Right kidney (tissue), 1 donor: ENCODE measurements at regions not wholly inside any gene's neighbourhood (a gene's known extent, or its start where the extent isn't known, plus 50 kb on each side); places are given as distances from the start of the nearest gene placed in this dataset.
"Not testable (repeated sequence)": the region's sequence is repeated elsewhere in the genome, so short reads cannot be mapped to it uniquely, and the experiment has no call there.

ENCODE experiments used
- DNase-seq: peaks from one replicate; pipeline ENCODE4 v3.0.0-alpha.2; 2016

DNA sequence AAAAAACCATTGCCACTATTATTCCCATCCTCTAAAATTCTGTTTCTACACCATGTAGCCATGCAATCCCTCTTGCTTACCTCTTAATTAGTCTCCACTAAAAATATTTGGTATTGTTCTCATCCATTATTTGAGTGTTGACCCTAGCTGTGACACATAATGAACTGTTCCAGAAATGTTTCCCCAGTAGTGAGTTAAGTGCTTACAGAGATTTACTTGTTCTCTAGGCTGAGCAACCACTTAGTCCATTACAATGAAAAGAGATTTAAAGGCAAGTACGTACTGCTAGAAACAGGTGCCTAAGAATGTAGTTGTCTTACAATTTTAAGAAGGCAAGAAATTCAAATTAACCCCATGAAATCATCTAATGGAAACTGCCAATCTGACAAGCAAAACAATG, 112.7 kb upstream of the PTPN13 start:
- no peak for DNase-seq

DNA sequence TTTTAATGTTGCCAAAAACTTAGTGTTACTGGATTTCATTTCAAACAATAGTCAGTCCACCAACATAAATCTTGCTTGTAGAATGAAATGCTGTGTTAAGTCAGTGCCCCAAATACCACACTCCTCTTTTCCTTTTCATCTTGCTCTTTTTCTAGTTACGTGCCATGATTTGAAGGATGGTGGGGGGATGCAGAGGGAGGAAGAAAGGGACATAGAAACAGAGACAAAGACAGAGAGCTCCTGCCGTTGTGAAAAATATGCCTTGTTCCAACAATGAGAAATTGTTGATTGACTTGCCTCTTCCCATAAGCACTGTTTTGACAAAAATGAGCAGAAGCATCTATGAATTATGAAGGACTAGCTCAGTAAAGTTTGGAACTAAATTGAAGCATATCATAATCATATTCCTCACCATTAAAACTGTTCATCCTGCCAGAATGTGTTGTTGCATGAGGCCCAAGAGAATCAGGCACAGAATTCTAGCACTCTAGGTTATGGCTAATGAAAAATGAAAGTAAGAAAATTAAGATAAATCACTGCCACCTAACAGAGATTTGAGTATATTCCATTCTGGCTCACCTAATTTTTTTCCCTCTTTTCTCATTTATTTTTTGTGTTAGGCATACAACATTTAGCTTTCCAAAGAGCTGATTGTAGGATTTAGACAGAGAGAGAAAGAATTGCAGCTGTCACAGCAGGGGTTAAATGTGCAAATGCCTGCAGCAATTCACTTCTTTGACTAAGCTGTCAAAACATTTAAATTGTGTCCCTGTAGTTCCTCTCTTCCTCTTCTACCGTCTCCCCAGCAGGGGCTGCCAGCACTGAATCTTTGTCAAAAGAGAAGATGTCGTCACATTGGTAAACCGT, 111.6 kb upstream of the PTPN13 start:
- no peak for DNase-seq

DNA sequence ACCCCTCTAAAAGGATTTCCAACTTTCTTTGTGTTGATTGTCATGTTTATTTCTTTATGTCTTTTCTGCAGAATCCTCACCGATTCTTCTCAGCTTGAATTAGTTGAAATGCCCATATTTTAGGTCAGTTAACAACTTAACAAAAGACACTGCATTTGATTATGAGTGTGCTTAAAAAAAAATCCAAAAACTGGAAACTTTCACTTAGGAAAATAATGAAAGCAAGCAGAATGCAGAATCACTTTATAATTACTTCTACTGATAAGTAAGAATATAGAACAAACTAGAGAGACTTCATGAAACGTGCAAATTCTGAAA, 111.0 kb upstream of the PTPN13 start:
- no peak for DNase-seq

DNA sequence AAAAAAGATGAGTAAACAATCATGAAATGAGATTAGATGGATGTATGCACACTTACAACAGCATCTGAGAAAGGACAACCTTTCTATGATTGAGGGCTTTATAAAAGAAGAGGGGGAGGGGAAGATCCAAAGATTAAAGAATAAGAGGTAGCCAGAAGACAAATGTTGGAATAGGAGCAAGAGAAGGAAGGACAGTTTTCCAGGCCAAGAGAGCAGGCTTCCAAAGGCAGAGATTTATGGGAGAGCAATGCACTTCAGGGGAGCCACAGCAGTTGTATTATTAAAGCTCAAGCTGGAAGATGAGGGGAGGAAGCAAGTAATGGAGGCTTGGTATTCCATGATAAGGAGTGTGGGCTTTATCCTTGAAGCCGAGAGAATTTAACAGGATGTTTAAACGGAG, 110.3 kb upstream of the PTPN13 start:
- DNase-seq = no peak

DNA sequence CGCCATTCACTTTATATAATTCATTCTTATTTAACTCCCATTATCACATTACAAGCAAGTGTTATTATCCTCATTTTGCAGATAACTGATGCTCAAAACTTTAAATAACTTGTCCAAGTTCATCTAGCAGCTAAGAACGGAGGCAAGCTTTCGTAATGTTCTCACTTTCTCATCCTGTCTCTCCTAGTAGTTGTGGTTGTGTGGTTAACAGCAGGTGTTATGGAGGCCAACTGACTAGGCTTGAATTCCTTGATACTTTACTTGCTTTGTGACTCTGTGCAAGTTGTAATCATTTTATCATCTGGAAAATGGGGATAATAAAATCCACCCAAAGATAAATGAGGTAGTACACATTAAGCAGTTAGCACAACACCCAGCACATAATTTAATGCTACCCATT, 109.9 kb upstream of the PTPN13 start:
- DNase-seq = no peak

DNA sequence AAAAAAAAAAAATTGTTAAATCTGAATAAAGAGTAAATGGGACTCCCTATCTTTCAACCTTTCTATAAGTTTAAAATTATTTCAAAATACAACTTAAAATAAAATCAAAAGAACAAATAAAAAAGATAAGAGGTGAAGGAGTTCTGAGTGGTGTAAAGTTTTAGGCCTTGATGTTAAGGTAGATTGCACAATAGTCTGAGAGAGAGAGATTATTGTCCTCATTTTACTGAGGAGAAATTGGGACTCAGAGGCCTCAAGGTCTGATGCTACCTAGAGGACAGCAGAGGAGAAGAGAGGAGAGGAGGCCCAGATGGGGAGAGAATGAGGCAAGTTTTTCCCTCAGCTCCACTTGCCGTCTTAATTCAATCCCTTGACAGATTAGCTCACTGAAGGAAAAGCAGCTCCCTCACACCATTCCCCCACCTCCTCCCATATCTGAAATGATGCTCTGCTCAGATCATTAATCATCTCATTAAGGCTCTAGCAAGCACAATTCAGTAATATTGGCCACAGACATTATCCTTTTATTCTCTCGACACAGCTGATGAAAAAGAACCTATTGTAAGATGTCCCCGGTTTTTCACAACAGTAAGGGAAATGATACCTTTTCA, 106.3 kb upstream of the PTPN13 start:
- DNase-seq = no peak

DNA sequence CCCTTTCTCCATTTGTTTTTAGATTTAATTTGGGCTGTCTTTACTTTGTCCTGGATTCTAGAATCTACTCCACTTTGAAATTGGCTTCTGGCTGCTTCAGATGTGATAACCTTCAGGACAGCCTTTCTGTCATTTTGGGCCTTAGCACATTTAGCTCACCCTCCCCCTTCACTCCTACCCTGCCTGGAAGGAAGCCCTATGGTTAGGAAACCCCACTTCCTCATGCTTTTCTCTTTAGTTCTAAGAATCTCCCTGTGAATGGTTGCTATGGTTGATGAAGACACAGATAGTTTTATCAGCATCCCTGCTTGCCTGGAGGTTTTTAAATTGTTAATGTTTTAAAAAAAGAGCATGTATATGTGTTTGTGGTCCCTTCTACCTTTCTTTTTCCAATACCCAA, 100.7 kb upstream of the PTPN13 start:
- no peak for DNase-seq

DNA sequence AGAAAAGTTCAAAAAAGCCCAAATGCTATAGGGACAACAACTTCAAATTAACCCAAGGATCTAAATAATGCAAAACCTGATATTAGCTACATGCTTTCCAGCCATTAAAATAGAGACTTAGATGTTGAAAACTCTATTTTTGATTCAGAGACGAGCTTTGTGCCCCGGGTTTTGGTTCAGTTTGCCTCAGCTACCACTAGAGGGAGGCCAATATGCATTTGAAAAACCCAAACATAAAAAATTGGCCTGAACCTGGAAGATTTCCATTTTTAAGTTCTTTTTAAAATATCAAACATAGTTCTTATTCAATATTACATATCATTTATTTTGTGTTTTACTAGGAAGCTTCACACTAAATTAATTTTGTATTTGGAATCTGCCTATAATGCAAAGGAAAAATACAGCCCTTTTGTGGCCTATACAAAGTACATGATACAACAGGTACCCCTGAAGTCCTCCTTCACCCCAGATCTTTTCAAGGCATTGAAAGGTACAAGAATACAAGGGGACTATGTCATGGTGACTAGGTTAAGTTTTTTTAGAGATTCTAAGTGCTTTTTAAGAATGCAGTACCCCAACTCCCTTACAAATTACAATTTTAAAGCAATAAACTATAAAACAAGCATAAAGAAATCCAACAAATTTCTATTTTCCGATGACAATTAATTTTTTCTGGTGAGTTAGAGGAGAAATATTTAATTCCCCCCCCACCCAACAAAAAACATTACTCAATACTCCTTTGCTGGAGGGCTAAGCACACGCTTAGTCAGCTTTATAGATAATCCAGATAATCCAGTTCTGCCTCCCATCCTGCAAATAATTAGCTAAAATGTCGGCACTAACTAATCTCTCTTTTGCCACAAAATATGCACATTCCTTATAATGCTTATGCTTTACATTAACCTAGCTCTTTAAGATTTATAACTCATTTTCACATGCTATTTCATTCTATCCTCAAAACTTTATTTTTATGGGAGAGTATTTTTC, 97.7 kb upstream of the PTPN13 start:
- DNase-seq = no peak

DNA sequence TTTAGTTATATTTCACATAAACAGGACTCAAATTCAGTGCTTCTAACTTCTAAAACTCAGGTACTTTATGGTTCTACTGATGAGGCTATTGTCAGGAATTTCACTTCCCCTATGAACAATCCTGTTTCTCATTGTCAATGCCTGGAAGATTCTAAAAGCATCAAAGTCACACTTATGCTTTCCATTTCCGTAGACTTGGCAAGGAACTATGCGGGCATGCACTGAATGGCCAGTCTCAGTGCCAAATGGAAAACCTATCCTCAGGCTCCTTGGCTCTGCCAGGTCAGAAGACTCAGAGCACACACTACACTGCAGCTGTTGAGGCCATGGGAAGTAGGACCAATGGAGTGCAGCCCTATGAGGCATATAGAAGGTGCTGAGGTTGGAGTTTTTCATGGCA, 97.0 kb upstream of the PTPN13 start:
- no peak for DNase-seq

DNA sequence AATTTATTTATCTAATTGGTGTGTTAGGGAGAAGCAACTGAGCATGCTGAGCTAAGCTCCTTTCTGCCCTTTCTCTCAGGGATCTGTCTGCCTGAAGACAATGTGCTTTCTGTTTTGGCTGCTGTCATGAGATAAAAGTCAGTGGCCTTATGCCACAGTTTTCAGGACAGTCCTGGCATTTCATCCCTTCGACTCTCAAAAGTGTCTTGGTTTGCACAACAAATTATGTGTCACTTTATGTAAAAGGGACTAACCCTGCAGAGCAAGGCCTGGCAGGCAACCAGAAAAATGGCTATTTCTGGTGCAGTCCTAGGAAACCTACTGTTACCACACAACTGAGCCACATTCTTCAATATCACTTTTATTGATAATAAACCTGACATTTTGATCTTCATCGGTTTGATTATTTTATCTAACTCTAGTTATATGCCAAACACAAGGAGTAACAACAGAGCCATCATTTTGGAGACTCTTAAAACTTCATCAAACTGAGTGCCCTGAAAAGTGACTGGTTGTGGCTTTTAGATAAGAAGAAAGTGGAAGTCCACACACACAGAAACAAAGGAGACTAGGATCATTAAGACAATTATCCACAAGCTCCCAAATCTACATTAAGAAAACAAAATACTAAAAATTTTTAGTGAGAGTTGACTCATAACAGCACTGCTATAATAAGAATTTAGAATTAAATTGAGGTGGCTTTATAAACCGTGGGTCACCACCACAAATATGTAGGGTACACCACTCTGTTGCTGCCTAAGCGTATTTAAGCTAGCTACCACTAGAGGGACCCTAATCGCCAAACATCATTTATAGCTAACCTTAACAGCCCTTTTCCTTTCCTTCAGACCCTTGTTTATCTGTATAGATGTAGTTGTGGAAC, 95.9 kb upstream of the PTPN13 start:
- no peak for DNase-seq

DNA sequence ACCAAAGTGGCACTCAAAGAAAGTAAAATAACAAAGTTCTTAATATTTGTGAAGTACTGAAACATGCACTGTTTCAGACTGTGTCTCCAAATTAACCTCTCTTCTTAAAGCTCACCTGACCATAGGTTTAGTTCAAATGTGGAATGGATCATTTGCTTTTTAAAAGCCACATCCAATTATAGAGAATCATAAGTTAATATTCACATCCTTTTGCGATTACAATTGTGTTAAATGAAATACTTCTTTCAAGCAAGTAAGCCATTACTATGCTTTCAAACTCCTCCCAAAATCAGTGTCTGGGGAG, 95.3 kb upstream of the PTPN13 start:
- no peak for DNase-seq

DNA sequence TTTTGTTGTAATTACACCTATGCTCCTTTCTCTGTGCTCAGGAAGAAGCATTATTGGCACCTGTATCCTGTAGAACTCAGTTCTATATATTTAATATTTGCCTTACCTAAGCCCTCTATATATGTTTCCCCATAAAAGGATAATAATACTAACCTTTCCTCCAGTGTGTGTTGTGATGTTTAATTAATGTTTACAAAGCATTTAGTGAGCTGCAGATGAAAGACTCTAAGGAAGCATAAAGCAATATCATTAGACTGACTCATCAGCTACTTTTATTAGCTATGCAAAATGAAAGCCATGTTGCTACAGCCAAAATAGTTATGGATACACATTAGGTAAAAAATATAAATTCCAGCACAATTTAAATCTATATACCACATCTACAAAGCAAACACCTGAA, 93.6 kb upstream of the PTPN13 start:
- no peak for DNase-seq

DNA sequence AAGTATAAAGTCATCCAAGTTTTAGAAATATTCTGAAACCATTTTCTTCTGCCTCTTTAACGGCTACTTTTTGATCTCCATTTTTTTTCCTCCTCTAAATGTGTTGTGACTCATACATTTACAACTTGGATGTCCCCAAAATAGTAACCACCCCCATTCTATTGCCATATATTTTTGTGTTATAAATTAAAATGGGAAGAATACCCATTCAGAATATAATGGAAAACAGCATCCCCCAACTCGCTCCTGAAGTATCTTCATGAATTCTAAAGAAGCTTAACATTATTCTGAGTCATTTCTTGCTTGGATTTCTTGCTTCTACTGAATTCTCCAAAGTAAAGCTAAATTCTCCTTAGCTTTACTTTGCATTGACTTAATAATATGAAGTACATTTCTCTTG, 92.0 kb upstream of the PTPN13 start:
- no peak for DNase-seq

DNA sequence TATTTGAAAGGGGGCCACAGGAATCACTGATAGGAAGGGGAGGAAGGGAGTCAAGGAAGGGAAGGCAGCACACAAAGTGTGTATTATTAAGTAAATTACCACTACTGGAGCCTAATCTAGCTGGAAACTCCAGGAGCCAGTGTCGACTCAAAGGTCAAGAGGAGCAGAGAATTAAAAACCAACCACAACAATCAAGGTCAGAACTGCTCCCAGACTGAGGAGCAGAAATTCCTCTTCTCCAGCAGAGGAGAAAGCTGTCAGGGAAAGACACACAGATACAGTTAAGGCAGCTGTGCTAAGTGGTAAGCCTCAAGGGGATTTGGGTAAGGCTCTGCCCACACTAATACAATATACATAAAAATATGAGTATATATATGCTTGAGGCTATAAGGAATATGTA, 87.5 kb upstream of the PTPN13 start:
- DNase-seq = no peak

DNA sequence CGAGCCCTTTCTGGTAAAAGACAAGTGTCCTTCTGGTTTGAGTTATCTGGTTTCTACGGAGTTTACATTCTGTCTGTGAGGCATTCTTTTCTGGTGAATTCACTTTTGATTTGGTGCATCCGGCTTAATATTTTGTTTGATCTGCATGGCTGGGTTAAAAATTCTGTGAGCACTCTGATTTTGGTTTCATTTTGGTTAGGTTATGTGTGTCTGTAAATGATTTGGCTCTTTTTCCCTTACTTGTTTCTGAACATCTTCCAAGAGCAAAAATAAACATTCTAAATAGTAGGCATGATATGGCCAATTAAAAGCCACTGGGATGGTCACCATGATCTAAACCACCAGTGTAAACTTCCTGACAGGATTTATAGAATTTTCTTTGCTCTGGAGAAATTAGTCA, 85.7 kb upstream of the PTPN13 start:
- DNase-seq = no peak

DNA sequence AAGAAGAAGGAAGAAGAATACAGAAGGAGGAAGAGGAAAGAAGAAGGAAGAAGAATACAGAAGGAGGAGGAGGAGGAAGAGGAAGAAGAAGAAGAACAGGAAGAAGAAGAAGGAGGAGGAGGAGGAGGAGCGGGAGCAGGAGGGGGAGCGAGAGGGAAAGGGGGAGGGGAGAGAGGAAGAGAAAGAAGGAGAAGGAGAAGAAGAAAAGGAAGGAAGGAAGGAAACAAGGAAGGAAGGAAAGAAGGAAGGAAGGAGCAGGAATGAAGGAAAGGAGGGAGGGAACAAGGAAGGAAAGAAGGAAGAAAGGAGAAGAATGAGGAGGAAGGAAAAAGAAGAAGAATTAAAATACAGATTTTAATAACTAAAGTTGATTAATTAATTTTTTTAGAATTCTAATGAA, 82.5 kb upstream of the PTPN13 start:
- no peak for DNase-seq

DNA sequence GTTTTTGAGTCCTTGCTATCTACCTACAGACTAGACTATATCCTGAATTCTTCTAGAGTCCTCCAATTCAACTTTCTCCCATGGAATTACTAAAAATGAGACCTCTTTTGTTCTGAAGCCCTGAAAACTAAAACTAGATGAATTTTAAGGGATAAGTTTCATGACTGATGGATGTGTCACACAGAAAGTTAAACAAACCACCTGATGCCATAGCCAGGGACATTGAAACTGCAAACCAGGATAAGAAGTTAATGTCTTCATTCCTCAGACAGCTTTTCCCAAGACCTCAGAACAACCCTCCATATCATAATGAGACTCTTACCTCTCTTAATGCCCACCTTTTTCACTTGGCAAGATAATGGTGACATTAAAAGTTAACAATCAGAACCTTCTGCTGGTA, 81.5 kb upstream of the PTPN13 start:
- no peak for DNase-seq

DNA sequence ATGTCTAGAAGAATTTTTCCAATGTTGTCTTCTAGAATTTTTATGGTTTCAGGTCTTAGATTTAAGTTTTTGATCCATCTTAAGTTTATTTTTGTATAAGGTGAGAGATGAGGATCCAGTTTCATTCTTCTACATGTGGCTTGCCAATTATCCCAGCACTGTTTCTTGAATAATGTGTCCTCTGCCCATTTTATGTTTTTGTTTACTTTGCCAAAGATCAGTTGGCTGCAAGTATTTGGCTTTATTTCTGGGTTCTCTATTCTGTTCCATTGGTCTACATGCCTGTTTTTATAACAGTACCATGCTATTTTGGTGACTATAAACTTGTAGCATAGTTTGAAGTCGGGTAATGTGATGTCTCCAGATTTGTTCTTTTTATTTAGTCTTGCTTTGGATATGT, 78.2 kb upstream of the PTPN13 start:
- not testable (repeated sequence) for DNase-seq

DNA sequence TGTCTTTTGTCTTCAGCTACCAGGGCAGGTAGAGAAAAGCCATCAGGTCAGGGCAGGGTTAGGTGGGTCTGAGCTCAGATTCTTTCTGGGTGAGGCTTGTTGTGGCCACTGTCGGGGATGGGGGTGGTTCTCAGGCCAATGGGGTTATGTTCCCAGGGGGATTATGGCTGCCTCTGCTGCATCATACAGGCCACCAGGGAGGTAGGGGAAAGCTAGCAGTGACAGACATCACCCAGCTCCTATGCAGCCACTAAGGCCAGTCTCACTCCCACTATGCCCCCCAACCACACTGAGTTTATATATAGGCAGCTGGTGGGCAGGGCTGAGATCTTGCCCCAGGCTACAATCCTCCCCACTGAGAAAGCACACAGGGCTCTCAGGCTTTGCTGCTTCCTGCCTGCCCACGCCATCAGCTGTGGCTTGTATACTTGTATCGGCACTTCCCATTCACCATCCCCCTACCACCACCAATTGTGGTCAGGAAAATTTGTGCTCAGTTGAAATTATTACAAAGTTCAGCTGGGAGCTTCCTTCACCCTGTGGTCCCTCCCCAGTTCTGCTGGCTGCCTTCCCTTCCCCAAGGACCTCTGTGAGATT, 72.6 kb upstream of the PTPN13 start:
- no peak for DNase-seq

DNA sequence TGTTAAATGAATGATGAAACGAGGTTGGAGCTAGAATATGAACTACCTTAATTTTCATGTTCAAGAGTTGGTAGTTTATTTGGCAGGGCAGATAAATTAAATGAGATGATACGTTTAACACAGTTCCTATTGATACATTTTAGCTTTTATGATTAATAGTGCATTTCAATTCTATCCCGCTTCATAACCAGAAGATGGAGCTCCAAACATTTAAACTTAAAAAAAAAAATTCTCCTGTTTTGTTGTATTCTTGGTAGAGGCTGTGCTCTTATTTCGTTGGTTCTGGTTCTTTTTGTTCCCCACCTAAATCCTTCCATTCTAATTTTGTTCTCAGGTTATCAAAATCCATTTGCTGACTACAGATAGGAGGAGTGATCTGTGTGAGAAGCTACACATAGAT, 71.8 kb upstream of the PTPN13 start:
- no peak for DNase-seq

DNA sequence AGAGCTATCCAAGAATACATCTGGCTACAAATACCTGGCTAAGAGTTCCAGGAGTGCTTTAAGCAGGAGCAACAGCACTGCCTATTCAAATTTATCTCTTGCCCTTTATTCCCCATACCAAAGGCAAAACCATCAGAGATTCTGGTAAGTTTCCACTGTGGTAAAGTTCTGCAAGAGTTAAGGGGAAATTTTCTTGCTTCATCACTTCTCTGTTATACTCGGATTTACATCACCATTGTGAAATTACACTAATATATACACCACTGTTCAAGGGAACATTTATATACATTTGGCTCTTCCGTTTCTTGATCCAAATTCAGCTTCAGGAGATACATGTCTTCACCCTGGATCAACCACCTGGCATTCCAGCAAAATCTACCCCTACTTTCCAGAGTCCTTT, 70.8 kb upstream of the PTPN13 start:
- no peak for DNase-seq

DNA sequence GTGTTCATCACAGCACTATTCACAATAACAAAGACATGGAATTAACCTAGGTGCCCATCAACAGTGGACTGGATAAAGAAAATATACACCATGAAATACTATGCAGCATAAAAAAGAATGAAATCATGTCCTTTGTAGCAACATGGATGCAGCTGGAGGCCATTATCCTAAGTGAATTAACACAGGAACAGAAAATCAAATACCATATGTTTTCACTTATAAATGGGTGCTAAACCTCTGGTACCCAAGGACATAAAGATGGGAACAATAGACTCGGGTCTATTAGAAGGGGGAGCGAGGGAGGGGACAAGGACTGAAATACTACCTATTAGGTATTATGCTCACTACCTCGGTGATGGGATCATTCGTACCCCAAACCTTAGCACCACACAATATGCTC, 66.4 kb upstream of the PTPN13 start:
- not testable (repeated sequence) for DNase-seq
